Gastrocnemius medialis (tissue), 4 donors: ENCODE measurements at regions not wholly inside any gene's neighbourhood (a gene's known extent, or its start where the extent isn't known, plus 50 kb on each side); places are given as distances from the start of the nearest gene placed in this dataset.
"Not testable (repeated sequence)": the region's sequence is repeated elsewhere in the genome, so short reads cannot be mapped to it uniquely, and the experiment has no call there.

ENCODE experiments used
- CTCF ChIP-seq, 5 experiments: fragments of 450-650 bp in 3 of 5; fragments of 200-600 bp in 2 of 5; sonication (generic) in 2 of 5; IDR thresholded peaks in 4 of 5; conservative IDR thresholded peaks in 1 of 5; 1 replicate in 4 of 5; 2 replicates in 1 of 5; pipeline ENCODE4 v1.5.1; 2016 to 2019; ENCODE audit warnings: antibody characterized with exemption in 5 of 5, mild to moderate bottlenecking in 3 of 5, moderate library complexity in 3 of 5
- POLR2A ChIP-seq, 2 donors: fragments of 450-650 bp; IDR thresholded peaks; one replicate each; pipeline ENCODE4 v1.6.1; 2017; ENCODE audit warnings: antibody characterized with exemption in 2 of 2, mild to moderate bottlenecking in 2 of 2, moderate library complexity in 2 of 2

- not testable (repeated sequence) for TF ChIP-seq CTCF (IDR thresholded peaks at IDR 0.05 in 4 of 5, conservative IDR thresholded peaks at IDR 0.05 in 1 of 5); POLR2A (IDR thresholded peaks at IDR 0.05)
These were observed 720.8 kb downstream of the GLUD2 start for GRCh38 chrX:121768210-121768609.
